SK-N-MC (cell line): ENCODE measurements at regions not wholly inside any gene's neighbourhood (a gene's known extent, or its start where the extent isn't known, plus 50 kb on each side); places are given as distances from the start of the nearest gene placed in this dataset.

Experiments
- EZH2 ChIP-seq: fragments of 200-600 bp; sonication (generic); IDR thresholded peaks from one replicate; pipeline ENCODE4 v1.6.1; 2017; ENCODE audit warnings: antibody characterized with exemption
- FOXP2 ChIP-seq: optimal IDR thresholded peaks from 2 replicates; pipeline ENCODE3; 2011; ENCODE audit warnings: mild to moderate bottlenecking, moderate library complexity; ENCODE audit not compliant: insufficient read depth; ENCODE audit errors: extremely low read length, control extremely low read depth
- POLR2AphosphoS5 ChIP-seq: IDR thresholded peaks from 2 replicates; pipeline ENCODE4 v1.6.1; 2012; ENCODE audit warnings: mild to moderate bottlenecking, low read depth, low read length, borderline replicate concordance

- TF ChIP-seq POLR2AphosphoS5 (no peak), EZH2 (no peak), FOXP2 (no peak)
These were observed 173.4 kb downstream of the RTL9 start for GRCh38 chrX:110531873-110532580.
